Stimulated activated naive CD8-positive, alpha-beta T cell treated with anti-CD3 and anti-CD28 coated beads, Interleukin-15, amount 100 ng/mL, for 72 hours (primary cell): ENCODE measurements at regions not wholly inside any gene's neighbourhood (a gene's known extent, or its start where the extent isn't known, plus 50 kb on each side); places are given as distances from the start of the nearest gene placed in this dataset.

Experiments
- ATAC-seq: fragments of 150-1000 bp; cut with Tn5 transposase; 2 replicates; pipeline ENCODE4 v1.10.0; 2021; ENCODE audit warnings: mild to moderate bottlenecking, moderate library complexity
- DNase-seq, 2 donors: peaks; one replicate each; pipeline ENCODE4 v3.0.0; 2021 to 2022
- H3K27ac Mint-ChIP-seq, 2 donors: one replicate each; pipeline ENCODE4 v1.8.0; 2022; ENCODE audit warnings: mild to moderate bottlenecking in 2 of 2, mixed read lengths in 2 of 2, moderate library complexity in 2 of 2
- H3K27me3 Mint-ChIP-seq: one replicate; pipeline ENCODE4 v1.8.0; 2022; ENCODE audit warnings: mixed read lengths
- H3K4me1 Mint-ChIP-seq: one replicate; pipeline ENCODE4 v1.8.0; 2022; ENCODE audit warnings: mild to moderate bottlenecking, mixed read lengths
- H3K4me3 Mint-ChIP-seq, 2 donors: one replicate each; pipeline ENCODE4 v1.8.0; 2022; ENCODE audit warnings: mild to moderate bottlenecking in 2 of 2, mixed read lengths in 2 of 2, moderate library complexity in 1 of 2
- H3K9me3 Mint-ChIP-seq, 2 donors: one replicate each; pipeline ENCODE4 v1.8.0; 2022; ENCODE audit warnings: mixed read lengths in 2 of 2

DNA sequence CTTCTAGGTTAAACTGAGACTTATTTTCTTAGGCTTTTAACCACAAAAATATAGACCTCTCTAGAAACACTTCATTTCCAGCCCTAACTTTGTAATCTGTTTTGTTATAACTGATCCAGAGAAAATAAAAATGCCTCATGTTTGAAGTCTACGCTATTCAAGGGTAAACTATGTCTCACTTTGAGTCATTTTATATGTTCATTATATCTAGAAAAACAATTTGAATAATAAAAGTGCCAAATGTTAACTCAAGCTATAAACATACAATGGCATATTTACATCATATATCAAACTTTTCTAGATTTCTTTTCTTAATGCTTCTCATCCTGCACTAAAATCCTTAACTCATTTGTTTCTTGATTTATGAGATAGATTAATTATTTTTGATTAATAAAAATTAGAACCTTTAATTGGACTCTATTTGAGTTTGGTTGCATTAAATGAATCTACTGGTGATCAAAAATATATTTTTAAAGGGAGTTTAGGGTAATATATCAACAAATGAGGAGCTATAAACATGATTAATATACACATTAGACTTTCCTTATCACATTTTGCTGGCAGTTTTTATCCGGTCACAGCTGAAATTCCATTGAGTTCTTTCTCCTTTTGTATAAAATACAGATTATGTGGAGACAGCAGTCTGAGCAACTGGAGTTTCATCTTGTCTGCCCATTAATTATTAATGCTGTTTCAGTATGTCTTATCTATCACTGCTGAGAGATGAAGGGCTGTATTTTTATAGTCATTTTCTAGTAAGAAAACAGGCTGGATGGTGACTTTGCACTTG, 246.5 kb downstream of the TBX18 start:
- H3K4me3 Mint-ChIP-seq = no peak overlapping the region
- DNase-seq (no peak), ATAC-seq (no peak)
- peak overlapping the region in 1 of 2 donors; percentile 82 for H3K27ac Mint-ChIP-seq
- no peaks in the 10 kb centered on the region for H3K27me3 Mint-ChIP-seq
- H3K4me1 Mint-ChIP-seq = no peaks in the 10 kb centered on the region
- no peaks in the 10 kb centered on the region for H3K9me3 Mint-ChIP-seq

DNA sequence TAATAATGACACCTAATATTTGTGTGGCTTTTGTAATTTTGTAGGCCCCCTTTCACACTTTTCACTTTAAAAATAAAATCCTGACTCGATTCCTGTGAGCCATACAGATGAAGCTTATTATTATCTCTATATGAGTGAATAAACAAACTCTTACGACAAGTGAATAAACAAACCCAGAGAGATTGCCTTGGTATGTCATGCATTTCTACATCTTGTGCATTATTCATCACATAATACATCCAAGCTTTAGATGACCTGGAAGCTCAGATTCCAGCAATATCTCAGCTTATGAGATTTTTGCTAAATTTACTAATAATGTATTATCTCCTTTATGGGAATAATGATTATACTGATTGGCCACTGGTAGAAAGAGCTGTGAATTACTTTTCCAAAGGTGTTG, 248.2 kb downstream of the TBX18 start:
- Mint-ChIP-seq H3K4me3 (no peak overlapping the region), H3K27me3 (no peaks in the 10 kb centered on the region), H3K4me1 (no peaks in the 10 kb centered on the region), H3K9me3 (no peaks in the 10 kb centered on the region), H3K27ac (no peak overlapping the region)
- ATAC-seq (no peak), DNase-seq (no peak)

DNA sequence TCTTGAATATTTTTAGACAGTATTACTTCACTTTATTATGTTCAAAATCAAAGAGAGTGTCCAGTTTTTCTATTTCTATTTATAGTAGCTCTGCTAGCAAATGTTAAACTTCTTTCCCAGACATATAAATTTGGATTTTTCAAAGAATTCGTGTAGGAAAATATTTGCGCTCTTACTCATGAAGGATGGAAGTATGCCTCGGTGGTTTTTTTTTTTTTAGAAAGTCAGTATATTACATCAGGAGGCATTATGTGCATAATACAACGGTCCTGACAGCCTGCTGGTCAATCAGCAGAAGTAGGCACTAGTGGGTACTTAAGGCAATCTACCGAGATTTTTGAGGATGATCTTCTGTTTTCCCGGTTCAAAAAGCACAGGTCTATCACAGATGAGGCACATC, 249.3 kb downstream of the TBX18 start:
- no peak for DNase-seq
- H3K4me1 Mint-ChIP-seq = no peaks in the 10 kb centered on the region
- H3K9me3 Mint-ChIP-seq = no peaks in the 10 kb centered on the region
- H3K4me3 Mint-ChIP-seq = no peak overlapping the region
- no peaks in the 10 kb centered on the region for H3K27me3 Mint-ChIP-seq
- H3K27ac Mint-ChIP-seq = no peak overlapping the region
- ATAC-seq = no peak

DNA sequence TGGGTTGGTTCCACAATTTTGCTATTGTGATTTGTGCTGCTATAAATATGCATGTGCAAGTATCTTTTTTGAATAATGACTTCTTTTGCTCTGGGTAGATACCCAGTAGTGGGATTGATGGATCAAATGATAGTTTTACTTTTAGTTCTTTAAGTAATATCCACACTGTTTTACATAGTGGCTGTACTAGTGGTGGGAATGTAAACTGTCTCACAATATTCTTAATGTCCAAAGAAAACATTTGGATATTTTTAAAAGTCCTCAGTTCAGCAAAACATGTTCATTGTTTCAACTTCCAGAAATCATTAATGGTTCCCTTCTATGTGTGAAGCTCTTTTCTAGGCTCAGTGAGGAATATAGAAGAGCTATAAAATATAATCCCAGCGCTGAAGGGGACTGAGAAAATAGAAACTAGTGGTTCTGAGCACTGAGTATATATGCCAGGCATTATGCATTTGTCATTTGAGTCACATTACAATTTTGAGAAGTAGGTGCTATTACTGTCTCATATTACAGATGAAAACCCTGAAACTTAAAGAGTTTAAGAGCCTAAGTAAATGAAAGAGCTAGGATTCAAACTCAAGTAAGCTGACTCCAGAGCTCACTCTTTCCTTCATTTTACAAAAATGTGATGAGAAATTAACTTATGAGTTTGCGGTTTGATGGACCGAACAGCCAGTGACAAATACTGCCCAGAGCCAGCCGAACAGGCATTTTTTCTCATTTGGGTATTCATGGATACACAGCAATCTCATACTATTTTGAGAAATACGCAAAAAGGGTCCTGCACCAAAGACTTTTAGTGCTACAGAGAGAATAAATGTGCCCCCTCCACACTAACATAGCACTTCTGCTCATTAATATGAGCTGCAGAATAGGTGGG, 250.1 kb downstream of the TBX18 start:
- H3K4me1 Mint-ChIP-seq = no peaks in the 10 kb centered on the region
- ATAC-seq (no peak), DNase-seq (no peak)
- H3K9me3 Mint-ChIP-seq = no peaks in the 10 kb centered on the region
- H3K27ac Mint-ChIP-seq = no peak overlapping the region
- H3K4me3 Mint-ChIP-seq = no peak overlapping the region
- H3K27me3 Mint-ChIP-seq = no peaks in the 10 kb centered on the region

DNA sequence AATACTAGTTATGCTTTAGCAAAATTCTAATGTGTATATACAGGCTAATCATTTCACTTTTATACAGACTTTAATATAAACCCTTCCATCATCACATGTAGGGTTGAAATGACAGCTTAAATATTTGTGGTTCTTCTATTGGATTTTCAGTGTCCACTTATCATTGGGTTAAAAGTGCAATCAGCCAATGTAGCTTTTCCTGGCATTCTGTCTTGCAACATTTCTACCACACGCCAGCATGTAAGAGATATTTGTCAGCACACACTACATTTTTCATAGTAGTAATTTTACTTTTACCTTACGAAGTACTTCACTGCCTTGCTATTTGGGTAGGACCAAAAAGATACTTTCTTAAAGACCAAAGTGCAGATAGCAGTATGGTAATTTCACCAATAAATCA, 252.0 kb downstream of the TBX18 start:
- H3K4me3 Mint-ChIP-seq = no peak overlapping the region
- H3K9me3 Mint-ChIP-seq = no peaks in the 10 kb centered on the region
- no peaks in the 10 kb centered on the region for H3K4me1 Mint-ChIP-seq
- H3K27ac Mint-ChIP-seq = no peak overlapping the region
- no peak for ATAC-seq
- no peaks in the 10 kb centered on the region for H3K27me3 Mint-ChIP-seq
- no peak for DNase-seq

DNA sequence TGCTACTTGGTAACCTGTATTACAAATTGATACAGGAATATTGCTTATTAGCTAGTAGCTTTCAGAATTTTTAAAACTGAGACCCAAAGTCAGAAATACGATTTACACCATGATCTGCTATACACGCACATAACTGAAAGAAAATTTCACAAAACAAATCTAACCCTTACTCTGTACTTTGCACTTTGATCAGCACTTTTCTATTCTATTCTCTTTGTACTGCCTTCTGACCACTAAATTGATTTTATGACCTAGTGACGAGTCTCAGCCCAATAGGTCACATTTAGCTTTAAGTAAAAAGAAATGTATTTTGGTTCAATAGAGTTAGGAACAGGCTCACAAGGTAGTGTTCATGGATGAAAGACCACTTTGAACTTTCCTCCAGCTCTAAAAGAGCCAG, 252.5 kb downstream of the TBX18 start:
- ATAC-seq = no peak
- Mint-ChIP-seq H3K27ac (no peak overlapping the region), H3K4me3 (no peak overlapping the region), H3K4me1 (no peaks in the 10 kb centered on the region), H3K9me3 (no peaks in the 10 kb centered on the region), H3K27me3 (no peaks in the 10 kb centered on the region)
- no peak for DNase-seq

DNA sequence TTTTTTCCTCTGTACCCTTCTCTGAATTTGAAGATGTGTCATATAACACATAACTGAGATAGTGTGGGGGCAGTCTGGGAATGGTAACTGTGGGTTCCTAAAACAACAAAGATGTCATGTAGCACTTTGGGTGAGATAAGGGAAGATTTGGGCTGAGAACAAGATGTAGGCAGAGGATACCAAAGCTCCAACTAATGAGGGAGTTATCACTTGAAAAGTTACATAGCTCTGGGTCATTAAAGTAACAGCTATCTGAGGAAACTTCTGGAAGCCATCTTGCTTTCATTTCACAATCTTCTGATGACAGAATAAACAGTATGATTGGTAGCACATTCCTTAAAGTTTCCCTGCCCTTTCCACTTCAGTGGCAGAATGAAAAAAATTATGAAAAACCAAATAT, 255.4 kb downstream of the TBX18 start:
- no peak overlapping the region for H3K4me3 Mint-ChIP-seq
- no peaks in the 10 kb centered on the region for H3K27me3 Mint-ChIP-seq
- ATAC-seq (no peak), DNase-seq (no peak)
- no peaks in the 10 kb centered on the region for H3K4me1 Mint-ChIP-seq
- no peak overlapping the region for H3K27ac Mint-ChIP-seq
- H3K9me3 Mint-ChIP-seq = peaks cover 0 to 6% of the 10 kb centered on the region in 2 donors

DNA sequence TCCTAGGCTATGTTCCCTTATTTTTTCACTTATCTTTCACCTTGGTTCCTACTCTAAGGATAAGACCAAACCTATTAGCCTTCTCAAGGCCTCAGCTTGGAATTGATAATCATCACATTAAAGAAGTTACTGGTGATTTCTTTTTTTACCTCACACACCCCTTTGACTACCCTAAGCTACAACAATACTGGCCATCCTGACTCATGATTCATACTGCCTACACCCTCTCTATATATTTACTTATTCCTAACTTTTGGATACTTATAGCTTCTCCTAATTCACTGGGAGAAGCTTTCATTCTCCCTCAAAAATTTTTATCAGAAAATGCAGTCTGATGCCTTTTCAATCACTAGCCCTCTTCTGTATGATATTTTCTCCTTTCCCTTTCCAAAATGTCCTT, 256.1 kb downstream of the TBX18 start:
- DNase-seq (no peak), ATAC-seq (no peak)
- H3K27ac Mint-ChIP-seq = no peak overlapping the region
- H3K27me3 Mint-ChIP-seq = no peaks in the 10 kb centered on the region
- H3K4me1 Mint-ChIP-seq = no peaks in the 10 kb centered on the region
- H3K9me3 Mint-ChIP-seq = peaks cover 0 to 6% of the 10 kb centered on the region in 2 donors
- no peak overlapping the region for H3K4me3 Mint-ChIP-seq

DNA sequence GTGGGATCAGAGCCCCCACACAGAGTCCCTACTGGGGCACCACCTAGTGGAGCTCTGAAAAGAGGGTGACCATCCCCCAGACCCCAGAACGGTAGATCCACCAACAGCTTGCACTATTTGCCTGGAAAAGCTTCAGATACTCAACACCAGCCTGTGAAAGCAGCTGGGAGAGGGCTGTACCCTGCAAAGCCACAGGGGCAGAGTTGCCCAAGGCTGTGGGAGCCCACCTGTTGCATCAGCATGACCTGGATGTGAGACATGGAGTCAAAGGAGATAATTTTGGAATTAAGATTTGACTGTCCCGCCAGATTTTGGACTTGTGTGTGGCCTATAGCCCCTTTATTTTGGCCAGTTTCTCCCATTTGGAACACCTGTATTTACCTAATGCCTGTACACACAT, 260.4 kb downstream of the TBX18 start:
- ATAC-seq = no peak
- no peaks in the 10 kb centered on the region for H3K4me1 Mint-ChIP-seq
- DNase-seq = no peak
- H3K27ac Mint-ChIP-seq = no peak overlapping the region
- H3K27me3 Mint-ChIP-seq = no peaks in the 10 kb centered on the region
- H3K4me3 Mint-ChIP-seq = no peak overlapping the region
- peaks cover 14 to 21% of the 10 kb centered on the region in 2 donors for H3K9me3 Mint-ChIP-seq

DNA sequence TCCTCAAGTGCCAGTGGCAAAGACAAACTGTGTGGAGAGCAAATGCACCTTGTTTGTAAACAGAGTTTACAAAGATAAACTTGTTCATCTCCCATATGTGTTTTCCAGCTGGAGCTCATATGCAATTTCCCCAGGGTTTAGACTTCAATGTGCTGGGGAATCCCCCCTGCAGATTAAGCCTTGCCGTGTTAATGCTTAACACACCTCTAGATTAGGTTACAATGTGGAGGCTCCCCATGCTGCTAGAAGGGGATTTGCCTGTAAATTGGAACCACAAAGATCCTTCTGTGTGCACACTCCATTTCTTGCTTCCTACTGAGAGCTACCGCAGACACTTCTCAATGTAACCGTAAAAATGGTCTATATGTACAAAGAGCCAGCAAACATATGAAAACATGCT, 263.1 kb downstream of the TBX18 start:
- H3K4me1 Mint-ChIP-seq = no peaks in the 10 kb centered on the region
- H3K4me3 Mint-ChIP-seq = no peak overlapping the region
- DNase-seq (no peak), ATAC-seq (no peak)
- H3K27me3 Mint-ChIP-seq = no peaks in the 10 kb centered on the region
- H3K9me3 Mint-ChIP-seq = peaks cover 14 to 17% of the 10 kb centered on the region in 2 donors
- no peak overlapping the region for H3K27ac Mint-ChIP-seq

DNA sequence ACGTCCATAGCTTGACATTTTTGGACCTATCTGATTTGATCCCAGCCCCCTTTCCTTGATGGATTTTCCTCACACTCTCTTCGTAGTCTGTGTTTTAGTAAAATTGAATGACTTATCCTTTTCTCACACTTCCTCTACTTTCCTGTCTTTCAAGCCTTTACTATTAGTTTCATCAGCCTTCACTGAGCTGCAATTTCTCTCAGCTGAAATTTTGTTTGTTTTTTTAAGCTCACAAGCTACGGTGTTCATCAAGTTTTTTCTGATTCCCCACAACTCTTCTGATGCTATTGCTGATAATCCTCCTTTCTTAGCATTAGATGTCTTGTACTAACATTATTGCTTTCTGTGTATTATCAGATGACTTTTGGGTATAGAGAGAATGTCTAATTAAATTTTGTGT, 263.7 kb downstream of the TBX18 start:
- peaks cover 14 to 15% of the 10 kb centered on the region in 2 donors for H3K9me3 Mint-ChIP-seq
- no peaks in the 10 kb centered on the region for H3K4me1 Mint-ChIP-seq
- ATAC-seq (no peak), DNase-seq (no peak)
- H3K27me3 Mint-ChIP-seq = no peaks in the 10 kb centered on the region
- no peak overlapping the region for H3K4me3 Mint-ChIP-seq
- H3K27ac Mint-ChIP-seq = no peak overlapping the region

DNA sequence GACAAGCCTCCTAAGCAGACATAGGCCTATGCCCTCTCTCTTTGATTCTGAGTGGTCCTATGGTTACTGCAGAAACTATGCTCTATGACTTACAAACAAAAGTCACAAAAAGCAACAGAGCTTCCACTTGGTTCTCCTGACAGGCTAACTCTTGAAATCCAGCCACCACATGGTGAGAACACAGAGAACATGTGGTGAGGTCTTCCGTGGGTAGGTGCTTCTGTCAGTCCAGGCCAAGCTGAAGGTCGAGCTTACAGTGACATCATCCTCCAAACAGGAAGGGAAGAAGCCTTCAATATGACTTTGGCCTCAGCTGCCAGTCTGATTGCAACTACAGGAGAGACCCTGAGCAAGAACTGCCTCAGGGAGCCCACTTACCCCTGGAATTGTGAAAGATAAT, 265.5 kb downstream of the TBX18 start:
- ATAC-seq = no peak
- Mint-ChIP-seq H3K4me1 (no peaks in the 10 kb centered on the region), H3K27ac (no peak overlapping the region), H3K9me3 (peaks cover 14 to 15% of the 10 kb centered on the region in 2 donors), H3K27me3 (no peaks in the 10 kb centered on the region), H3K4me3 (no peak overlapping the region)
- no peak for DNase-seq

DNA sequence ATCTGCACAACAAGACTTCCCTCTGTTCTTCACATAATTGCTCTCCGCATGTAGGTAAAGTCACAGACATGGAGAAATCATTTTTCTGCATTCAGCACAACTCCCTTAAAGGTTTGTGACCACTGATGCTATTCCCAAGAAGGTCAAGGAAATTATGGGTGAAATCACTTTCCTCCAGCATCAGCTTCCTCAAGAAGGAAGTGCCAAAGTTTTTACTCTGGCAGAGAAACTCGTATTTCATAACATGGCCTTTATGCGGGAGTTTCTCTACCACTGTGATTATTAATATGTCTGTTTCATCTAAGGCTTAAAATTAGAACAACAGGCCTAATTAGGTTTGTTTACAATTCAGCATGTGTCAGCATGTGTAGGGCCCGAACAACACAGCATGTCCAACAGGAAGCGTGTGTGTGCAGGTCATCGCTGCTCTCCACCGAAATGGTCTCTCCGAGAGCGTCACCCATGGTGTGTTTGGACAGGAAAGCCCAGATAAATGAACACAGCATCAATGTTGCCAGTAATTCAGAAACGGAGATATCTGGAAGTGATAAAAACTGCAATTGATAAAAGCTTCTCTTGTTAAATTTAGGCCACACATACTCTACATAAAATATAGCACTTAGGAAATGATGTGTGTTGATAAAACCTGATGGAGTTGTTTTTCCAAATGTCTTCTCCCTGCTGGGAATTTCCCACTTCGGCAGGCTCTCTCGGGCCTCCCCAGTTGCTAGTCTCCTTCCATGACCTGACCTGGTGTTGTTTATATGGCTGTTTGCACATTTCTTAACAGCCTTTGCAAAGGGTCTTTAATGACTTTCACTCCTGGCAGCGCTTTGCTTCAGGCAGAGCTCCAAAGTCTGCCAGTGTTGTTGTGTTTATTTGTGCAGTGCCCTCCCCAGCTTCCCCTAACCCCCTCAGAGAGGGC, 265.1 kb upstream of the CEP162 start:
- Mint-ChIP-seq H3K27me3 (no peaks in the 10 kb centered on the region), H3K4me1 (no peaks in the 10 kb centered on the region), H3K27ac (no peak overlapping the region), H3K9me3 (peaks cover 6 to 11% of the 10 kb centered on the region in 2 donors), H3K4me3 (no peak overlapping the region)
- no peak for DNase-seq
- ATAC-seq = no peak

DNA sequence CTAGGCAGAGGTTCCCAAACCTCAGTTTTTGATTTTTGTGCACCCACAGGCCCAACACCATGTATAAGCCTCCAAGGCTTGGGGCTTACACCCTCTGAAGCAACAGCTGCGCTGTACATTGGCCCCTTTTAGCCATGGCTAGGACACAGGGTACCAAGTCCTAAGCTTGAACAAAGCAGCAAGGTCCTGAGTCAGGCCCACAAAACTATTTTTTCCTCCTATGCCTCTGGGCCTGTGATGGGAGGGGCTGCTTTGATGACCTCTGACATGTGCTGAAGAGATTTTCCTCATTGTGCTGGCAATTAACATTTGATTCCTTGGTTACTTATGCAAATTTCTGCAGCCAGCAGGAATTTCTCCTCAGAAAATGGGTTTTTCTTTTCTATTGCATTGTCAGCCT, 262.2 kb upstream of the CEP162 start:
- Mint-ChIP-seq H3K4me3 (no peak overlapping the region), H3K4me1 (no peaks in the 10 kb centered on the region), H3K27me3 (no peaks in the 10 kb centered on the region), H3K27ac (no peak overlapping the region), H3K9me3 (peaks cover 6 to 11% of the 10 kb centered on the region in 2 donors)
- DNase-seq (no peak), ATAC-seq (no peak)

DNA sequence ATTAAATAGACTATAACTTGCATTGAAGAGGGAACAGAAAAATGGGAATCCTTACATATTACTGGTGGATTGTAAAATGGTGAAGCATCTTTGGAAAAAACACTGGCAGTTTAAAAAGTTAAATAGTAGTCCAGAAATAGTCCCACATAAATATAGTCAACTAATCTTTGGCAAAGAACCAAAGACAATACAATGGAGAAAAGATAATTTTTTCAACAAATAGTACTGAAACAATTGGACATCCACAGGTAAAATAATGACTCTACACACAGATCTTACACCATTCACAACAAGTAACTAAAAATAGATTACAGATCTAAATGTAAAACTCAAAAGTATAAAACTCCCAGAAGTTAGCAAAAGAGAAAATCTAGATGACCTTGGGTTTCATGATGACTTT, 259.1 kb upstream of the CEP162 start:
- peaks cover 6 to 16% of the 10 kb centered on the region in 2 donors for H3K9me3 Mint-ChIP-seq
- no peaks in the 10 kb centered on the region for H3K27me3 Mint-ChIP-seq
- no peak overlapping the region for H3K4me3 Mint-ChIP-seq
- H3K4me1 Mint-ChIP-seq = no peaks in the 10 kb centered on the region
- H3K27ac Mint-ChIP-seq = no peak overlapping the region
- no peak for DNase-seq
- ATAC-seq = no peak
